ENCODE measurements at regions not wholly inside any gene's neighbourhood (a gene's known extent, or its start where the extent isn't known, plus 50 kb on each side); places are given as distances from the start of the nearest gene placed in this dataset.

DNA sequence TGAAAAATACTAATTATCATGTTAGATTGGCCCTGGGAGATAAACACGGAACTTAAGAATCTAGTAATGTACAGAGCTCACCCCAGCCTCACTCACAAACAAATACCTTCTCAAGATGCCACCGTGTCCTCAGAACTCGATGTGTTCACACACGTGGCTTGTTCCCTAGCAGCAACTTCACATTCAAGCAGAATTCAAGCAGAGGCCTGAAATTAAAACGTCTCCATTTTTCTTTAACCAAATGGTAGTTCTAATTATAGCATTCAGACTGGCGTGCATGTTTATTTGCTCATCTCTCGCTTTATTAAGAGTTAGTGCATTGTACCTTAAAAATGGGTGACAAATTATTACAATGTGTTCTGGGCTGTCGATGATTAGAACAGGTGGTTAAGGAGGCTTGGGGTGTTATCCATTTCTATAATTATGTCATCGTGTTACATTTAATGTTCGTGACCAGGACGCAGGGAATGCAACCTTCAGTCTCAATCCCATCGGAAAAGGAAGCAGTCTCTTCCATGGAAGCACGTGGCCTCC, 57.3 kb upstream of the SLC66A3 start:
- Mint-ChIP-seq H3K9me3 (no peaks in the 10 kb centered on the region), H3K27me3 (peaks cover 10% of the 10 kb centered on the region), H3K4me1 (peaks cover 0 to 1% (median 0%) of the 10 kb centered on the region in 3 donors), H3K27ac (no peak overlapping the region), H3K4me3 (no peak overlapping the region), H3K36me3 (no peaks in the 10 kb centered on the region)

DNA sequence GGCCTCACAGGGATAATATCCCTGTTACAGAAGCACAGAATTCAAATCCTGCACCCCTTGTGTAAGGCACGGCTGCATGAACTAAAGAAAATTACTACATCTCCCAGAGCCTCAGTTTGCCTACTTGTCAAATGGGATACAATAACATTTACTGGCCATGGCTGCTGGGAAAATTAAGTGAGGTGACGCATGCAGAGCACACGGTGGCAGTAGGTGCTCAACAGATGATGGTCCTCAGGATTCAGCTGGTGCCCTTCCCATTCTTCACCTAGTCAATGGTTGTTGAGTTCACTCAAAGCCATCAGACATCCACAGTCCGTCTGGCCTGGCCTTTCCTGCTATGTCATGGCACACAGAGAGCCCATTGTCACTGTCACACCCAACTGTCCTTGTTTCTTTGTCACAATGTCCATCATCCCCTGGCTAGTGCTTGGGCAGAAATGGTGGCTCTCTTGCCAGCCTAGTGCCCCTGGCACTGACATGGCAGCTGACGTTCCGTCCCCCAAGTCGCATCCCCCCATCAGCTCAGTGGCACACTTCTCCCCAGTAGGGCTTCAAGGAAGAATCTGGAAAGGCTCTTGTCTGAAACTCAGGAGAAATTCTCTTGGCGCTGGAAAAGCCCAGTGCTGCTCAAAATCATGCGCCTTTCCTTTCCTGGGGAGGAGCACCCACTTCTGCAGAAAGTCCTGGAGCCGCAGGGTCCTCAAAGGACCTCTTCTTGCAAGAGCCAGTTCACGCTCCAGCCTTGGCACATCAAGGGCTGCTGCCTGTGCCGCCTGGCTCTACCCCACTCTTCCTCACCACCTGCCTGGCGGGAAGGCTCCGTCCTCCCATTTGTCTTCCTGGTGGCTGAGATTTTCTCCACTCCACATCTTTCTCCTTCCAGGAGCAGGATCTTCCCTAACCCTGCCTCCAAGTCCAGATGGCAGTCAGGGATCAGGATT, 55.9 kb upstream of the SLC66A3 start:
- H3K27ac Mint-ChIP-seq = no peak overlapping the region
- no peaks in the 10 kb centered on the region for H3K9me3 Mint-ChIP-seq
- no peaks in the 10 kb centered on the region for H3K36me3 Mint-ChIP-seq
- no peak overlapping the region for H3K4me3 Mint-ChIP-seq
- H3K27me3 Mint-ChIP-seq = peaks cover 15% of the 10 kb centered on the region
- peaks cover 0 to 3% (median 1%) of the 10 kb centered on the region in 3 donors for H3K4me1 Mint-ChIP-seq

DNA sequence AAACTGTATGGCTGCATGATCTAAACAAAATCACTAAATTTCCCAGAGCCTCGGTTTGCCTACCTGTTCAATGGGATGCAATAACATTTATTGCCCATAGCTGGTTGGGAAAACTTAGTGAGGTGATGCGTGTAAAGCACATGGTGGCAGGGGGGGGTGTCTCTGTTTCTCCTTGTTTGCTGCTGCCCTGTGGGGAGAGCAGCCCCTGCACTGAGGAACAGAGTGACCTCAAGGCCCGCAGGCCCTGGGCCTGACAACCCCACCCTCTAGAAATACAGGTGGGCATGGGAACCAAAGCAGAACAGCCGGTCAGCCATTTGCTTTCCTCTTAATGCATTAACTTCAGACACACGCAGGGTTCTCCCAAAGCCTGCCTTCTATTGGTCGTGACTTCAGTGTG, 55.1 kb upstream of the SLC66A3 start:
- no peaks in the 10 kb centered on the region for H3K9me3 Mint-ChIP-seq
- peaks cover 17% of the 10 kb centered on the region for H3K27me3 Mint-ChIP-seq
- peaks cover 0 to 4% (median 3%) of the 10 kb centered on the region in 3 donors for H3K4me1 Mint-ChIP-seq
- H3K27ac Mint-ChIP-seq = no peak overlapping the region
- H3K36me3 Mint-ChIP-seq = no peaks in the 10 kb centered on the region
- no peak overlapping the region for H3K4me3 Mint-ChIP-seq

DNA sequence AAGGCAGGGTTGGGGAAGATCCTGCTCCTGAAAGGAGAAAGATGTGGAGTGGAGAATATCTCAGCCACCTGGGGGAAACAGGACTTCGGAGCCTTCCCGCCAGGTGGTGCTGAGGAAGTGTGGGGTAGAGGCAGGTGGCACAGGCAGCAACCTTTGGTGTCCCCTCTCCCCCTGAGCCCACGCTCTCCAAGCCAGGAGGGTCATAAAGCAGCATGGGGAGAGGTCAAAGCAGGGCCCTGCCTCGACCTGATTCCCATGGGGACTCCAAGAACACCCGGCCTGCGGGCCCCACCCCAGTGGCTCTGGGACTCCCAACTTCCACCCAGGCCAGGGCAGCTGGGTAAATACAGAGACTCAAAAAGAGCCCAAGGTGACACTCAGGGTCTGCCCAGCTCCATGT, 54.3 kb upstream of the SLC66A3 start:
- Mint-ChIP-seq H3K27me3 (peaks cover 14% of the 10 kb centered on the region), H3K27ac (no peak overlapping the region), H3K9me3 (no peaks in the 10 kb centered on the region), H3K4me3 (no peak overlapping the region), H3K36me3 (no peaks in the 10 kb centered on the region), H3K4me1 (peaks cover 0 to 3% (median 2%) of the 10 kb centered on the region in 3 donors)

DNA sequence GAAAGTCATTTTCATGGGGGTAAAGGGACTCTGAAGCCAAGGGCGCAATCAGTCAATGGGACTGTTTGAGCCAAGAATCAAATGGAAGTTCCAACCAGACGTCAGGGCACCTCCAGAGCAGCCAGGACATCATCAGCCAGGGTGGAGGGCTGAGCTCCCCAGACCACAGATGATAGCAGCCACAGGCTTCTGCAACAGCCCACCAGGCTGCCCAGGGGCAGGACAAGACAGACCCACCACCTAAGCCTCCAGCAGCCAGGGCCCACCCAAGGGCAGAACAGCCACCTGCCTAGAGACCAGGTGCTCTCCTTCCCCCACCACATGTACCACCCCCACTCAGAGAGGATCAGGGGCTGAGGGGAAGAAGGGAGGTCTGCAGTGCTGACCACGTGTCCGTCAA, 53.8 kb upstream of the SLC66A3 start:
- no peak overlapping the region for H3K27ac Mint-ChIP-seq
- no peaks in the 10 kb centered on the region for H3K36me3 Mint-ChIP-seq
- no peak overlapping the region for H3K4me3 Mint-ChIP-seq
- no peaks in the 10 kb centered on the region for H3K9me3 Mint-ChIP-seq
- H3K4me1 Mint-ChIP-seq = peaks cover 0 to 3% (median 2%) of the 10 kb centered on the region in 3 donors
- peaks cover 16% of the 10 kb centered on the region for H3K27me3 Mint-ChIP-seq

DNA sequence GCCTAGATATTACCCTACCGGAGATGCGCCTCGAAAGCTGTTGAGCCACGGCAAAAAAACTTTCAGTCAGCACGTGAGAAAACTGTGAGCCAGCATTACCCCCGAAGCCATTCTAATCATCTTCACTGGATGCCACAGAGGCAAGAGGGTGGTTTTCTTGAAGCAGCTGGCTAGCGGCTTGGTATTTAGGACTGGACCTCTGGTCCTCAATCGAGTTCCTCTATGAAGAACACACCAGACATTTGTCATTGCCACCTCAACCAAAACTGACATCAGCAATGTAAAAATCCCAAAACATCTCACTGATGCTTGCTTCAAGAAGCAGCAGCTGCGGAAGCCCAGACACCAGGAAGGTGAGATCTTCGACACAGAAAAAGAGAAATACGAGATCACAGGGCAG, 52.8 kb upstream of the SLC66A3 start:
- H3K4me3 Mint-ChIP-seq = no peak overlapping the region
- peaks cover 17% of the 10 kb centered on the region for H3K27me3 Mint-ChIP-seq
- peaks cover 0 to 3% (median 2%) of the 10 kb centered on the region in 3 donors for H3K4me1 Mint-ChIP-seq
- H3K9me3 Mint-ChIP-seq = no peaks in the 10 kb centered on the region
- no peaks in the 10 kb centered on the region for H3K36me3 Mint-ChIP-seq
- no peak overlapping the region for H3K27ac Mint-ChIP-seq

DNA sequence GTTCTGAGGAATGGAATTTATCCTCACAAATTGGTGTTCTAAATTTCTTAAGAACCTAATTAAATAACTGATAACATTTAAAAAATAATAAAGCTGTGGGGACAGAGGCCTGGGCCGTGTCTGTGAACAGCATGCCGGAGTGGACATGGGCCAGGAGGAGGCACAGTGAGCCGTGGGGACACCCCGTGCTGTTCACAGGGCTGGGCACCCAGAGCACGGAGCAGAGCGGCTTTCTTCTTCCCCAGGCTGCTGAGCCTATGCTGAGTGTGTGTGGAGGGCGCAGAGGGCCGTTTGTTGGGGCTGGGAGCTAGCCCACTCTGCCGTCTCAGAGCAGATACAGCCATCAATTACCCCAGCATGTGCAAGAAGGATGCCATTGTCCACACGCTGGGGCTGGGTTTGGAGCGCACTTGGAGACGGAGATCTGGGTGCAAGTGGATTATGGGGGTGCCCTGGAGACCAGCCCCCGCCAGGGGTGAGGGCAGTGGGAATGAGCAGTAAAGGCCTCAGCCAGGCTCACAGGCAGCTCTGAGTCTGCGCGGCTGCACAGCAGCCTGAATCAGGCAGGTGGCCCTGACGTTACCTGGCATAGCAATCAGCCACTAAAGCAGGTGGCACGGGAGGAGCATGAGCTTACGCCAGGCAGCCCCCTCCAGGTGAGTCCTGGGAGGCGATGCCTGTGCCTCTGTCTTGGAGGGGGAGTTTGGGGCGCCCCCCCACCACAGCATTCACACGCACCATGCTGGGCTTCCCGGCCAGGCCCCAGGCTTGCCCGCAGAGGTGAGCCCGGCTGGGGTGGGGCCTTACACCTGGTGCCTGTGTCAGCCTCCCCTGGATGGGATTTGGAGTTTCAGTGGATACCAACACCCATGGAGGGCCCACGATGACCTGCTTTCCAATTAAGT, 52.1 kb upstream of the SLC66A3 start:
- Mint-ChIP-seq H3K27me3 (peaks cover 16% of the 10 kb centered on the region), H3K27ac (no peak overlapping the region), H3K9me3 (no peaks in the 10 kb centered on the region), H3K4me1 (peaks cover 0 to 3% (median 2%) of the 10 kb centered on the region in 3 donors), H3K36me3 (no peaks in the 10 kb centered on the region), H3K4me3 (no peak overlapping the region)

DNA sequence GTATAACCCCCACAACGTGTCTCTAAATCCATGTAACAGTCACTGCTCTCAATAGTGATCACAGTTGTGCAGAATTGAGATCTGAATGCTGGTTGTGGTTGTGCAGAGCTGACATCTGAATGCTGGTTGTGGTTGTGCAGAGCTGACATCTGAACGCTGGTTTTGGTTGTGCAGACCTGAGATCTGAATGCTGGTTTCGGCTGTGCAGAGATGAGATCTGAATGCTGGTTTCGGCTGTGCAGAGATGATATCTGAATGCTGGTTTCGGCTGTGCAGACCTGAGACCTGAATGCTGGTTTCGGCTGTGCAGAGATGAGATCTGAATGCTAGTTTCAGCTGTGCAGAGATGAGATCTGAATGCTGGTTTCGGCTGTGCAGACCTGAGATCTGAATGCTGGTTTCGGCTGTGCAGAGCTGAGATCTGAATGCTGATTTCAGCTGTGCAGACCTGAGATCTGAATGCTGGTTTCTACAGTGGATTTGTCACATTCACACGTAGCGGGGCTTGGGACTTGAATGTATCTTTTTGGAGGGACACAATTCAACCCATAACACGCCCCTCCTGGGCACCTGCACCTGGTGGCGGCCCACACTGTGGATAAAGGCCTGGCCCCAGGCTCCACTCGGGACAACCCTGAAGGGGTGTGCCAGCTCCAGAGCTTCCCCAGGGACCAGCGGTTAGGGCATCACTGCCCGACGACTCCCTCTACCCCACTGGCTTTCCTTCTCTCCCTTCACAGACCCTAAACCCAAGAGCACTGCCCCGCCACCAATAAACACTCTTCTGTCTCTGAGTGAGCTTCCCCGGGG, 51.1 kb upstream of the SLC66A3 start:
- H3K36me3 Mint-ChIP-seq = no peaks in the 10 kb centered on the region
- no peaks in the 10 kb centered on the region for H3K9me3 Mint-ChIP-seq
- peaks cover 0 to 3% (median 2%) of the 10 kb centered on the region in 3 donors for H3K4me1 Mint-ChIP-seq
- H3K27ac Mint-ChIP-seq = no peak overlapping the region
- peaks cover 16% of the 10 kb centered on the region for H3K27me3 Mint-ChIP-seq
- H3K4me3 Mint-ChIP-seq = no peak overlapping the region

DNA sequence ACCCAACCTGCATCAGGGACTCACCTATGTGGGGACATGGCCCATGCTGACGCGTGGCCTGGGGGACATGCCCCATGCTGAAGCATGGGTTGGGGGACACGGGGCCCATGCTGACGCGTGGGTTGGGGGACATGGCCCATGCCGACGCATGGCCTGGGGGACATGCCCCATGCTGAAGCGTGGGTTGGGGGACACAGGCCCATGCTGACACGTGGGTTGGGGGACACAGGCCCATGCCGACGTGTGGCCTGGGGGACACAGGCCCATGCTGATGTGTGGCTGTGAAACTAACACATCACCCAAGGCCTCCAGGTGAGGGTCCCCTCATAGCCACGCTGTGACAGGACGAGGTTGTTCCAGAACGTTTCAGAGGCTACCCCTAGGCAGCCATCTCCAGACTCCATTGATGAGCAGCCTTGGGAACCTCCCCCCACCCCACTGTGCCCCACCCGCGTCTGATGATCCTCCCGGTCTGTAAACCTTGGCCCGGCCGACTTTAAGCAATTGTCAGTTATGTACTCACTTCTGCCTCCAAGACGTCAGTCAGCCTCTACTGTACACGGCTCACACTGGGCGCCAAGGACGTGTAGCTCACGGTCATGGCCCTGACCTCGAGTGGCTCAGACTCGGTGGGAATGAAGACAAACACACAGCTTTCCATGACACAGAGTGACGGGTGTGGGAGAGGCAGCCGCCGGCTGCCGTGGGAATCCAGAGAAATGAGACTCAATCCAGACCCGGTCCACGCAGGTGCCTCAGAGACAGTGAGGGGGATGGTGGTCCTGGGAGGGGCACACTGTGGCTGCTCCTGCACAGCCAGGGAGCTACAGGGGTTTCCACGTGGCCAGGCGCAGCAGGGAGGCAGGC, 50.2 kb upstream of the SLC66A3 start:
- H3K27ac Mint-ChIP-seq = no peak overlapping the region
- H3K4me1 Mint-ChIP-seq = peaks cover 0 to 3% (median 2%) of the 10 kb centered on the region in 3 donors
- no peaks in the 10 kb centered on the region for H3K9me3 Mint-ChIP-seq
- H3K36me3 Mint-ChIP-seq = no peaks in the 10 kb centered on the region
- no peak overlapping the region for H3K4me3 Mint-ChIP-seq
- H3K27me3 Mint-ChIP-seq = peaks cover 13% of the 10 kb centered on the region

Measured in IgD-negative memory B cell (primary cell).